ENCODE measurements at regions not wholly inside any gene's neighbourhood (a gene's known extent, or its start where the extent isn't known, plus 50 kb on each side); places are given as distances from the start of the nearest gene placed in this dataset.
"Not testable (repeated sequence)": the region's sequence is repeated elsewhere in the genome, so short reads cannot be mapped to it uniquely, and the experiment has no call there.

- H3K36me3 Mint-ChIP-seq (ENCODE audit: low read depth) = no peaks in the 10 kb centered on the region
- H3K27me3 Mint-ChIP-seq = no peaks in the 10 kb centered on the region
- no peak overlapping the region for H3K4me3 Mint-ChIP-seq
- no peak overlapping the region for H3K27ac Mint-ChIP-seq
- intact Hi-C loops (cut with micrococcal nuclease) = no loop called here
- H3K9me3 Mint-ChIP-seq = peaks cover 8% of the 10 kb centered on the region
- no peaks in the 10 kb centered on the region for H3K4me1 Mint-ChIP-seq (ENCODE audit: low read depth)
Measured at GRCh38 chr4:127001933-127002332, 630.8 kb upstream of the INTU start.

GRCh38 chr4:127006446-127006877, 626.3 kb upstream of the INTU start:
- Mint-ChIP-seq H3K9me3 (peaks cover 16% of the 10 kb centered on the region), H3K4me3 (no peak overlapping the region), H3K4me1 (ENCODE audit: low read depth) (no peaks in the 10 kb centered on the region), H3K36me3 (ENCODE audit: low read depth) (no peaks in the 10 kb centered on the region), H3K27ac (no peak overlapping the region), H3K27me3 (no peaks in the 10 kb centered on the region)
- intact Hi-C loops (cut with micrococcal nuclease) = no loop called here

- Mint-ChIP-seq H3K9me3 (peaks cover 12% of the 10 kb centered on the region), H3K27ac (no peak overlapping the region), H3K27me3 (no peaks in the 10 kb centered on the region)
Measured at GRCh38 chr4:127007305-127007704, 625.5 kb upstream of the INTU start.

GRCh38 chr4:127012549-127012948, 620.2 kb upstream of the INTU start:
- H3K9me3 Mint-ChIP-seq = peaks cover 12% of the 10 kb centered on the region
- no peaks in the 10 kb centered on the region for H3K27me3 Mint-ChIP-seq
- H3K36me3 Mint-ChIP-seq (ENCODE audit: low read depth) = no peaks in the 10 kb centered on the region
- no peak overlapping the region for H3K27ac Mint-ChIP-seq
- H3K4me1 Mint-ChIP-seq (ENCODE audit: low read depth) = no peaks in the 10 kb centered on the region
- intact Hi-C loops (cut with micrococcal nuclease) = no loop called here
- no peak overlapping the region for H3K4me3 Mint-ChIP-seq

More at GRCh38 chr4:127007305-127007704, 625.5 kb upstream of the INTU start:
- intact Hi-C loops (cut with micrococcal nuclease) = no loop called here
- no peaks in the 10 kb centered on the region for H3K4me1 Mint-ChIP-seq (ENCODE audit: low read depth)
- H3K36me3 Mint-ChIP-seq (ENCODE audit: low read depth) = no peaks in the 10 kb centered on the region
- H3K4me3 Mint-ChIP-seq = no peak overlapping the region

GRCh38 chr4:127015667-127016117, 617.1 kb upstream of the INTU start:
- H3K9me3 Mint-ChIP-seq = no peaks in the 10 kb centered on the region
- H3K27ac Mint-ChIP-seq = no peak overlapping the region
- no peaks in the 10 kb centered on the region for H3K4me1 Mint-ChIP-seq (ENCODE audit: low read depth)
- H3K36me3 Mint-ChIP-seq (ENCODE audit: low read depth) = no peaks in the 10 kb centered on the region
- no peak overlapping the region for H3K4me3 Mint-ChIP-seq
- intact Hi-C loops (cut with micrococcal nuclease) = no loop called here
- no peaks in the 10 kb centered on the region for H3K27me3 Mint-ChIP-seq

GRCh38 chr4:127018381-127018780, 614.4 kb upstream of the INTU start:
- no peaks in the 10 kb centered on the region for H3K9me3 Mint-ChIP-seq
- no peak overlapping the region for H3K4me3 Mint-ChIP-seq
- no peaks in the 10 kb centered on the region for H3K36me3 Mint-ChIP-seq (ENCODE audit: low read depth)
- H3K27ac Mint-ChIP-seq = no peak overlapping the region
- intact Hi-C loops (cut with micrococcal nuclease) = no loop called here
- H3K27me3 Mint-ChIP-seq = no peaks in the 10 kb centered on the region
- no peaks in the 10 kb centered on the region for H3K4me1 Mint-ChIP-seq (ENCODE audit: low read depth)

GRCh38 chr4:127020831-127021230, 611.9 kb upstream of the INTU start:
- H3K4me1 Mint-ChIP-seq (ENCODE audit: low read depth); H3K36me3 Mint-ChIP-seq (ENCODE audit: low read depth); H3K9me3 Mint-ChIP-seq; H3K4me3 Mint-ChIP-seq; H3K27ac Mint-ChIP-seq; H3K27me3 Mint-ChIP-seq; intact Hi-C loops (cut with micrococcal nuclease): not testable (repeated sequence)

- Mint-ChIP-seq H3K9me3 (peaks cover 38% of the 10 kb centered on the region), H3K4me3 (no peak overlapping the region), H3K36me3 (ENCODE audit: low read depth) (no peaks in the 10 kb centered on the region), H3K4me1 (ENCODE audit: low read depth) (no peaks in the 10 kb centered on the region), H3K27me3 (no peaks in the 10 kb centered on the region), H3K27ac (no peak overlapping the region)
- intact Hi-C loops (cut with micrococcal nuclease) = no loop called here
Measured at GRCh38 chr4:127036296-127036695, 596.5 kb upstream of the INTU start.

GRCh38 chr4:127045861-127046260, 586.9 kb upstream of the INTU start:
- no peaks in the 10 kb centered on the region for H3K36me3 Mint-ChIP-seq (ENCODE audit: low read depth)

GRCh38 chr4:127047930-127048329, 584.8 kb upstream of the INTU start:
- intact Hi-C loops (cut with micrococcal nuclease) = no loop called here
- H3K27me3 Mint-ChIP-seq = no peaks in the 10 kb centered on the region
- H3K4me1 Mint-ChIP-seq (ENCODE audit: low read depth) = no peaks in the 10 kb centered on the region
- H3K36me3 Mint-ChIP-seq (ENCODE audit: low read depth) = no peaks in the 10 kb centered on the region
- peaks cover 20% of the 10 kb centered on the region for H3K9me3 Mint-ChIP-seq
- H3K4me3 Mint-ChIP-seq = no peak overlapping the region
- no peak overlapping the region for H3K27ac Mint-ChIP-seq

More at GRCh38 chr4:127045861-127046260, 586.9 kb upstream of the INTU start:
- no peaks in the 10 kb centered on the region for H3K27me3 Mint-ChIP-seq
- no peaks in the 10 kb centered on the region for H3K4me1 Mint-ChIP-seq (ENCODE audit: low read depth)
- no peak overlapping the region for H3K27ac Mint-ChIP-seq
- no peak overlapping the region for H3K4me3 Mint-ChIP-seq
- peaks cover 16% of the 10 kb centered on the region for H3K9me3 Mint-ChIP-seq
- intact Hi-C loops (cut with micrococcal nuclease) = no loop called here

GRCh38 chr4:127048376-127049044, 584.2 kb upstream of the INTU start:
- no peaks in the 10 kb centered on the region for H3K4me1 Mint-ChIP-seq (ENCODE audit: low read depth)
- H3K36me3 Mint-ChIP-seq (ENCODE audit: low read depth) = no peaks in the 10 kb centered on the region
- intact Hi-C loops (cut with micrococcal nuclease) = no loop called here
- H3K27me3 Mint-ChIP-seq = no peaks in the 10 kb centered on the region
- H3K4me3 Mint-ChIP-seq = no peak overlapping the region
- H3K27ac Mint-ChIP-seq = no peak overlapping the region
- H3K9me3 Mint-ChIP-seq = peaks cover 18% of the 10 kb centered on the region

- no peaks in the 10 kb centered on the region for H3K36me3 Mint-ChIP-seq (ENCODE audit: low read depth)
- no peak overlapping the region for H3K4me3 Mint-ChIP-seq
- intact Hi-C loops (cut with micrococcal nuclease) = no loop called here
- no peak overlapping the region for H3K27ac Mint-ChIP-seq
- no peaks in the 10 kb centered on the region for H3K4me1 Mint-ChIP-seq (ENCODE audit: low read depth)
- no peaks in the 10 kb centered on the region for H3K27me3 Mint-ChIP-seq
- peaks cover 11% of the 10 kb centered on the region for H3K9me3 Mint-ChIP-seq
Measured at GRCh38 chr4:127049526-127049925, 583.2 kb upstream of the INTU start.

GRCh38 chr4:127052742-127053141, 580.0 kb upstream of the INTU start:
- intact Hi-C loops (cut with micrococcal nuclease) = no loop called here
- Mint-ChIP-seq H3K36me3 (ENCODE audit: low read depth) (no peaks in the 10 kb centered on the region), H3K4me1 (ENCODE audit: low read depth) (no peaks in the 10 kb centered on the region), H3K4me3 (no peak overlapping the region), H3K27me3 (no peaks in the 10 kb centered on the region), H3K9me3 (peaks cover 34% of the 10 kb centered on the region), H3K27ac (no peak overlapping the region)

GRCh38 chr4:127055357-127055756, 577.4 kb upstream of the INTU start:
- Mint-ChIP-seq H3K4me1 (ENCODE audit: low read depth) (no peaks in the 10 kb centered on the region), H3K27ac (no peak overlapping the region), H3K9me3 (peaks cover 39% of the 10 kb centered on the region), H3K4me3 (no peak overlapping the region), H3K27me3 (no peaks in the 10 kb centered on the region), H3K36me3 (ENCODE audit: low read depth) (no peaks in the 10 kb centered on the region)
- intact Hi-C loops (cut with micrococcal nuclease) = no loop called here

GRCh38 chr4:127069675-127070074, 563.1 kb upstream of the INTU start:
- Mint-ChIP-seq H3K4me1 (ENCODE audit: low read depth) (no peaks in the 10 kb centered on the region), H3K27ac (no peak overlapping the region), H3K36me3 (ENCODE audit: low read depth) (no peaks in the 10 kb centered on the region), H3K9me3 (peaks cover 40% of the 10 kb centered on the region), H3K4me3 (no peak overlapping the region), H3K27me3 (no peaks in the 10 kb centered on the region)
- intact Hi-C loops (cut with micrococcal nuclease) = no loop called here

Data from dendritic cell treated with granulocyte-macrophage colony-stimulating factor and Interleukin-4, amounts not matched to agents 40 ng/mL and 50 ng/mL, for 4 days (primary cell).